ENCODE measurements at regions not wholly inside any gene's neighbourhood (a gene's known extent, or its start where the extent isn't known, plus 50 kb on each side); places are given as distances from the start of the nearest gene placed in this dataset.
"Not testable (repeated sequence)": the region's sequence is repeated elsewhere in the genome, so short reads cannot be mapped to it uniquely, and the experiment has no call there.

- DNase-seq (ENCODE audit: low spot score) = no peak
Measured at GRCh38 chr2:184113696-184114403, 484.5 kb upstream of the ZNF804A start.

- no peak for DNase-seq (ENCODE audit: low spot score)
Measured at GRCh38 chr2:184114439-184114838, 483.9 kb upstream of the ZNF804A start.

GRCh38 chr2:184119989-184120800 lies 478.1 kb upstream of the ZNF804A start:
- DNase-seq (ENCODE audit: low spot score) = no peak

GRCh38 chr2:184125867-184126266 lies 472.5 kb upstream of the ZNF804A start:
- no peak for DNase-seq (ENCODE audit: low spot score)

GRCh38 chr2:184129073-184129472 lies 469.3 kb upstream of the ZNF804A start:
- DNase-seq (ENCODE audit: low spot score) = no peak

GRCh38 chr2:184137955-184138354 lies 460.4 kb upstream of the ZNF804A start:
- no peak for DNase-seq (ENCODE audit: low spot score)

- no peak for DNase-seq (ENCODE audit: low spot score)
Measured at GRCh38 chr2:184141866-184142265, 456.5 kb upstream of the ZNF804A start.

- no peak for DNase-seq (ENCODE audit: low spot score)
Measured at GRCh38 chr2:184154438-184154837, 443.9 kb upstream of the ZNF804A start.

- no peak for DNase-seq (ENCODE audit: low spot score)
Measured at GRCh38 chr2:184155791-184156190, 442.5 kb upstream of the ZNF804A start.

GRCh38 chr2:184157141-184157540 lies 441.2 kb upstream of the ZNF804A start:
- DNase-seq (ENCODE audit: low spot score) = no peak

GRCh38 chr2:184162426-184162825 lies 435.9 kb upstream of the ZNF804A start:
- no peak for DNase-seq (ENCODE audit: low spot score)

GRCh38 chr2:184168823-184169222 lies 429.5 kb upstream of the ZNF804A start:
- DNase-seq (ENCODE audit: low spot score) = not testable (repeated sequence)

GRCh38 chr2:184169366-184169765 lies 429.0 kb upstream of the ZNF804A start:
- no peak for DNase-seq (ENCODE audit: low spot score)

GRCh38 chr2:184174493-184175104 lies 423.7 kb upstream of the ZNF804A start:
- DNase-seq (ENCODE audit: low spot score) = no peak

GRCh38 chr2:184178229-184178628 lies 420.1 kb upstream of the ZNF804A start:
- peak; percentile 29 for DNase-seq (ENCODE audit: low spot score)

GRCh38 chr2:184186436-184186835 lies 411.9 kb upstream of the ZNF804A start:
- no peak for DNase-seq (ENCODE audit: low spot score)

- no peak for DNase-seq (ENCODE audit: low spot score)
Measured at GRCh38 chr2:184187421-184187971, 410.8 kb upstream of the ZNF804A start.

- DNase-seq (ENCODE audit: low spot score) = no peak
Measured at GRCh38 chr2:184190725-184191124, 407.6 kb upstream of the ZNF804A start.

GRCh38 chr2:184192649-184193048 lies 405.7 kb upstream of the ZNF804A start:
- no peak for DNase-seq (ENCODE audit: low spot score)

- no peak for DNase-seq (ENCODE audit: low spot score)
Measured at GRCh38 chr2:184197413-184197812, 400.9 kb upstream of the ZNF804A start.

- DNase-seq (ENCODE audit: low spot score) = not testable (repeated sequence)
Measured at GRCh38 chr2:184198791-184199190, 399.5 kb upstream of the ZNF804A start.

GRCh38 chr2:184199274-184199673 lies 399.1 kb upstream of the ZNF804A start:
- DNase-seq (ENCODE audit: low spot score) = no peak

GRCh38 chr2:184201246-184201645 lies 397.1 kb upstream of the ZNF804A start:
- DNase-seq (ENCODE audit: low spot score) = no peak

Data from SW480 (cell line).